ENCODE measurements at regions not wholly inside any gene's neighbourhood (a gene's known extent, or its start where the extent isn't known, plus 50 kb on each side); places are given as distances from the start of the nearest gene placed in this dataset.

DNA sequence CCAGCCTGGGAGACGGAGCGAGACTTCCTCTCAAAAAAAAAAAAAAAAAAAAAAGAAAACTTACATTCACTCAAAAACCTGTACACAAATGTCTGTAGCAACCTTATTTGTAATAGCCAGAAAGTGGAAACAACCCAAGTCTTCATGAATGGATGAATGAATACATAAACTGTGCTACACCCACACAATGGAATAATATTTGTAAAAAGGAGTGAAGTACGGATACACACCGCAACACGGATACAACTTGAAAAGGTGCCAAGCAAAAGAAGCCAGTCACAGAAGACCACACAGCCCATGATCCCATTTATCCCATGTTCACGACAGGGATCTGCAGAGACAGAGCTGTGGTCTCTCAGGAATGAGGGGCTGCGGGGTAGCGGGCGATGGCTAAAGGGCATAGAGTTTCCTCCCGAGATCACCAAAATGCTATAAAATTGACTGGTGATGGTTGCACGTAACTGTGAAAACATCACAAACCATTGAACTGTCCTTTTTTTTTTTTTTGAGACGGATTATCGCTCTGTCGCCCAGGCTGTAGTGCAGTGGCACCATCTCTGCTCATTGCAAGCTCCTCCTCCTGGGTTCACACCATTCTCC is 76.2 kb upstream of the COL5A1 start:
- TF ChIP-seq SP1 (IDR thresholded peaks at IDR 0.05) (no peak), FOXM1 (IDR thresholded peaks at IDR 0.05; ENCODE audit: borderline replicate concordance) (no peak), SUZ12 (IDR thresholded peaks at IDR 0.05) (no peak), ZNF384 (IDR thresholded peaks at IDR 0.05) (no peak), BHLHE40 (IDR thresholded peaks at IDR 0.05; ENCODE audit: borderline replicate concordance) (no peak), FOXA1 (IDR thresholded peaks at IDR 0.05) (no peak), NFRKB (IDR thresholded peaks at IDR 0.05) (no peak), HDGF (IDR thresholded peaks at IDR 0.05; ENCODE audit: borderline replicate concordance) (no peak), ELF4 (IDR thresholded peaks at IDR 0.05) (no peak), ARNT (IDR thresholded peaks at IDR 0.05) (no peak), LEF1 (IDR thresholded peaks at IDR 0.05; ENCODE audit: borderline replicate concordance) (no peak), CTBP1 (IDR thresholded peaks at IDR 0.05; ENCODE audit: borderline replicate concordance) (no peak)
- TF ChIP-seq, protein P1, sequence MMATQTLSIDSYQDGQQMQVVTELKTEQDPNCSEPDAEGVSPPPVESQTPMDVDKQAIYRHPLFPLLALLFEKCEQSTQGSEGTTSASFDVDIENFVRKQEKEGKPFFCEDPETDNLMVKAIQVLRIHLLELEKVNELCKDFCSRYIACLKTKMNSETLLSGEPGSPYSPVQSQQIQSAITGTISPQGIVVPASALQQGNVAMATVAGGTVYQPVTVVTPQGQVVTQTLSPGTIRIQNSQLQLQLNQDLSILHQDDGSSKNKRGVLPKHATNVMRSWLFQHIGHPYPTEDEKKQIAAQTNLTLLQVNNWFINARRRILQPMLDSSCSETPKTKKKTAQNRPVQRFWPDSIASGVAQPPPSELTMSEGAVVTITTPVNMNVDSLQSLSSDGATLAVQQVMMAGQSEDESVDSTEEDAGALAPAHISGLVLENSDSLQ (IDR thresholded peaks at IDR 0.05): no peak
